PC-3 (cell line): ENCODE measurements at regions not wholly inside any gene's neighbourhood (a gene's known extent, or its start where the extent isn't known, plus 50 kb on each side); places are given as distances from the start of the nearest gene placed in this dataset.

ENCODE experiments used
- EZH2 ChIP-seq: fragments of 300-600 bp; sonication (generic); IDR thresholded peaks from one replicate; pipeline ENCODE4 v1.6.1; 2017; ENCODE audit warnings: antibody characterized with exemption, mild to moderate bottlenecking, low read length; ENCODE audit not compliant: unreplicated experiment
- EZH2phosphoT487 ChIP-seq: fragments of 300-600 bp; sonication (generic); IDR thresholded peaks from 2 replicates; pipeline ENCODE4 v1.6.1; 2018; ENCODE audit warnings: mild to moderate bottlenecking, antibody characterized with exemption, low read length, borderline replicate concordance
- TF ChIP-seq, protein P1 (sequence below): fragments of 300-600 bp; sonication (generic); conservative IDR thresholded peaks from 2 replicates; pipeline ENCODE4 v1.5.1; 2017; ENCODE audit warnings: antibody characterized with exemption, low read depth, mild to moderate bottlenecking, low read length

DNA sequence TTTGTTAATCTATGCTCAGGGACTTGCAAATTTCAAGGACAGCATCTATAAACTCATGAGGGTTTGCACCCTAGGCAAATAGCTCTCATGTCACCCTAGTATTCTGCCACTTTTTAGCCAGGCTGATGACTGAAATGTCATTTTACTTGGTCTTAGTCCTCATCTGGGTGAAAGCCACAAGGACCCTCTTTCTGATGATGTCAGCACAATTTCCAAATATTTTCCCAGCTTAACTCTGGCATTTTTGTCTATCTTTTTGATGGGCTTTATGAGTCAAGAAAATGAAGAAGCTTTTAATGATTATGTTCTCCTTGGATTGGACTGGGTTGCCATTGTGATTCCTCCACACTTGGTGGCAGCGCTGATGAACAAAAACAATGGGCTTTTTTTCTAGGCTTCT, 420.1 kb upstream of the BTBD3 start:
- TF ChIP-seq, protein P1, sequence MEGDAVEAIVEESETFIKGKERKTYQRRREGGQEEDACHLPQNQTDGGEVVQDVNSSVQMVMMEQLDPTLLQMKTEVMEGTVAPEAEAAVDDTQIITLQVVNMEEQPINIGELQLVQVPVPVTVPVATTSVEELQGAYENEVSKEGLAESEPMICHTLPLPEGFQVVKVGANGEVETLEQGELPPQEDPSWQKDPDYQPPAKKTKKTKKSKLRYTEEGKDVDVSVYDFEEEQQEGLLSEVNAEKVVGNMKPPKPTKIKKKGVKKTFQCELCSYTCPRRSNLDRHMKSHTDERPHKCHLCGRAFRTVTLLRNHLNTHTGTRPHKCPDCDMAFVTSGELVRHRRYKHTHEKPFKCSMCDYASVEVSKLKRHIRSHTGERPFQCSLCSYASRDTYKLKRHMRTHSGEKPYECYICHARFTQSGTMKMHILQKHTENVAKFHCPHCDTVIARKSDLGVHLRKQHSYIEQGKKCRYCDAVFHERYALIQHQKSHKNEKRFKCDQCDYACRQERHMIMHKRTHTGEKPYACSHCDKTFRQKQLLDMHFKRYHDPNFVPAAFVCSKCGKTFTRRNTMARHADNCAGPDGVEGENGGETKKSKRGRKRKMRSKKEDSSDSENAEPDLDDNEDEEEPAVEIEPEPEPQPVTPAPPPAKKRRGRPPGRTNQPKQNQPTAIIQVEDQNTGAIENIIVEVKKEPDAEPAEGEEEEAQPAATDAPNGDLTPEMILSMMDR = no peak
- TF ChIP-seq EZH2 (no peak), EZH2phosphoT487 (no peak)
